Neural progenitor cell (in vitro differentiated cells): ENCODE measurements at regions not wholly inside any gene's neighbourhood (a gene's known extent, or its start where the extent isn't known, plus 50 kb on each side); places are given as distances from the start of the nearest gene placed in this dataset.
"Not testable (repeated sequence)": the region's sequence is repeated elsewhere in the genome, so short reads cannot be mapped to it uniquely, and the experiment has no call there.

Experiments used
- DNase-seq: peaks from one replicate; pipeline ENCODE4 v3.0.0-alpha.2; 2016; ENCODE audit warnings: low spot score
- H2AFZ ChIP-seq: fragments of 200-600 bp; sonication (generic); replicated peaks from 2 replicates; pipeline ENCODE4 v1.6.1; 2016; ENCODE audit warnings: antibody characterized with exemption
- H3F3A ChIP-seq: fragments of 200-600 bp; sonication (generic); 2 replicates; pipeline ENCODE4 v1.6.1; 2016; ENCODE audit warnings: antibody characterized with exemption, low read depth
- H3K27ac ChIP-seq: fragments of 200-600 bp; sonication (generic); 2 replicates; pipeline ENCODE4 v1.5.1; 2016; ENCODE audit warnings: mild to moderate bottlenecking
- H3K27me3 ChIP-seq: fragments of 200-600 bp; sonication (generic); 2 replicates; pipeline ENCODE4 v1.6.1; 2016; ENCODE audit warnings: mild to moderate bottlenecking, moderate library complexity
- H3K36me3 ChIP-seq: fragments of 200-600 bp; sonication (generic); 2 replicates; pipeline ENCODE4 v1.5.1; 2016
- H3K4me1 ChIP-seq: fragments of 200-600 bp; sonication (generic); 2 replicates; pipeline ENCODE4 v1.6.1; 2016; ENCODE audit warnings: mixed run types
- H3K4me2 ChIP-seq: fragments of 200-600 bp; sonication (generic); 2 replicates; pipeline ENCODE4 v1.6.1; 2016
- H3K4me3 ChIP-seq: fragments of 200-600 bp; sonication (generic); 2 replicates; pipeline ENCODE4 v1.5.1; 2016
- H3K79me2 ChIP-seq: fragments of 200-600 bp; sonication (generic); 2 replicates; pipeline ENCODE4 v1.6.1; 2016; ENCODE audit warnings: low read depth
- H3K9ac ChIP-seq: fragments of 200-600 bp; sonication (generic); 2 replicates; pipeline ENCODE4 v1.6.1; 2016
- H3K9me3 ChIP-seq: fragments of 200-600 bp; sonication (generic); 2 replicates; pipeline ENCODE4 v1.5.1; 2016; ENCODE audit warnings: low read depth
- H4K20me1 ChIP-seq: fragments of 200-600 bp; sonication (generic); 2 replicates; pipeline ENCODE4 v1.6.1; 2016; ENCODE audit warnings: low read depth
- H3K27ac Mint-ChIP-seq: 3 replicates; pipeline ENCODE4 v1.8.0; 2021; ENCODE audit warnings: mixed read lengths
- H3K27me3 Mint-ChIP-seq: 2 replicates; pipeline ENCODE4 v1.8.0; 2022; ENCODE audit warnings: low read depth, mild to moderate bottlenecking, inconsistent platforms, moderate library complexity, mixed read lengths; ENCODE audit not compliant: insufficient read depth
- H3K36me3 Mint-ChIP-seq: 3 replicates; pipeline ENCODE4 v1.8.0; 2021; ENCODE audit warnings: mixed read lengths
- H3K4me1 Mint-ChIP-seq: 3 replicates; pipeline ENCODE4 v1.8.0; 2021; ENCODE audit warnings: mixed read lengths
- H3K4me3 Mint-ChIP-seq: 3 replicates; pipeline ENCODE4 v1.8.0; 2021; ENCODE audit warnings: mild to moderate bottlenecking, moderate library complexity, mixed read lengths
- H3K9me3 Mint-ChIP-seq: 3 replicates; pipeline ENCODE4 v1.8.0; 2020; ENCODE audit warnings: mixed read lengths
- CTCF ChIP-seq: fragments of 200-600 bp; sonication (generic); IDR thresholded peaks from 2 replicates; pipeline ENCODE4 v1.5.1; 2017; ENCODE audit warnings: antibody characterized with exemption, mild to moderate bottlenecking
- EZH2 ChIP-seq: fragments of 200-600 bp; sonication (generic); IDR thresholded peaks from 2 replicates; pipeline ENCODE4 v1.6.1; 2017; ENCODE audit warnings: antibody characterized with exemption, mild to moderate bottlenecking, moderate library complexity
- EZH2phosphoT487 ChIP-seq: fragments of 200-600 bp; sonication (generic); IDR thresholded peaks from 2 replicates; pipeline ENCODE4 v1.6.1; 2017; ENCODE audit warnings: antibody characterized with exemption

- Mint-ChIP-seq H3K9me3 (peaks cover 14% of the 10 kb centered on the region), H3K27ac (no peak overlapping the region)
Measured at GRCh38 chr12:46546634-46547273, 174.2 kb upstream of the SLC38A2 start.

GRCh38 chr12:46543378-46543795 is 170.8 kb upstream of the SLC38A2 start:
- H3K27me3 Mint-ChIP-seq = not testable (repeated sequence)

More at GRCh38 chr12:46546634-46547273, 174.2 kb upstream of the SLC38A2 start:
- H3F3A ChIP-seq = no peaks in the 10 kb centered on the region
- no peaks in the 10 kb centered on the region for H3K36me3 ChIP-seq
- Mint-ChIP-seq H3K36me3 (peaks cover 6% of the 10 kb centered on the region), H3K4me1 (no peaks in the 10 kb centered on the region), H3K4me3 (no peak overlapping the region), H3K27me3 (no peaks in the 10 kb centered on the region)
- no peak for TF ChIP-seq EZH2phosphoT487
- TF ChIP-seq EZH2 = no peak
- TF ChIP-seq CTCF = no peak
- H3K9ac ChIP-seq = no peak overlapping the region
- H3K9me3 ChIP-seq = no peaks in the 10 kb centered on the region
- no peak for DNase-seq
- H3K4me1 ChIP-seq = no peaks in the 10 kb centered on the region
- H4K20me1 ChIP-seq = no peaks in the 10 kb centered on the region
- no peaks in the 10 kb centered on the region for H3K27me3 ChIP-seq
- no peaks in the 10 kb centered on the region for H3K79me2 ChIP-seq
- no peak overlapping the region for H3K4me3 ChIP-seq
- no peak overlapping the region for H2AFZ ChIP-seq
- no peak overlapping the region for H3K27ac ChIP-seq
- no peak overlapping the region for H3K4me2 ChIP-seq

GRCh38 chr12:46538976-46539375 is 166.4 kb upstream of the SLC38A2 start:
- no peak overlapping the region for H3K4me2 ChIP-seq
- no peak for TF ChIP-seq CTCF
- no peak for TF ChIP-seq EZH2phosphoT487
- TF ChIP-seq EZH2 = no peak
- no peaks in the 10 kb centered on the region for H4K20me1 ChIP-seq
- DNase-seq = no peak
- no peaks in the 10 kb centered on the region for H3K4me1 ChIP-seq
- H2AFZ ChIP-seq = no peak overlapping the region
- no peaks in the 10 kb centered on the region for H3K36me3 ChIP-seq
- H3K27ac ChIP-seq = no peak overlapping the region
- Mint-ChIP-seq H3K27ac (no peak overlapping the region), H3K4me1 (peaks cover 8% of the 10 kb centered on the region), H3K27me3 (no peaks in the 10 kb centered on the region), H3K36me3 (no peaks in the 10 kb centered on the region), H3K9me3 (peaks cover 4% of the 10 kb centered on the region), H3K4me3 (no peak overlapping the region)
- no peaks in the 10 kb centered on the region for H3K27me3 ChIP-seq
- no peak overlapping the region for H3K4me3 ChIP-seq
- no peaks in the 10 kb centered on the region for H3F3A ChIP-seq
- H3K9ac ChIP-seq = no peak overlapping the region
- no peaks in the 10 kb centered on the region for H3K9me3 ChIP-seq
- no peaks in the 10 kb centered on the region for H3K79me2 ChIP-seq

More at GRCh38 chr12:46543378-46543795, 170.8 kb upstream of the SLC38A2 start:
- H3K9me3 ChIP-seq, H3K36me3 ChIP-seq, H3K4me1 ChIP-seq, H3K9ac ChIP-seq, H3K4me2 ChIP-seq, H3K36me3 Mint-ChIP-seq, H4K20me1 ChIP-seq, H3K4me3 Mint-ChIP-seq, H3K79me2 ChIP-seq, H3K4me1 Mint-ChIP-seq, H3K27ac Mint-ChIP-seq, H3K4me3 ChIP-seq, DNase-seq, H3F3A ChIP-seq, H2AFZ ChIP-seq, H3K27me3 ChIP-seq, H3K27ac ChIP-seq: not testable (repeated sequence)
- H3K9me3 Mint-ChIP-seq = peaks cover 18% of the 10 kb centered on the region

GRCh38 chr12:46537387-46537955 is 164.9 kb upstream of the SLC38A2 start:
- Histone ChIP-seq H3K4me1 (no peaks in the 10 kb centered on the region), H3K4me3 (no peak overlapping the region), H2AFZ (no peak overlapping the region), H3K27me3 (no peaks in the 10 kb centered on the region), H3K4me2 (no peak overlapping the region), H3K27ac (no peak overlapping the region), H3K79me2 (no peaks in the 10 kb centered on the region), H4K20me1 (no peaks in the 10 kb centered on the region), H3K9ac (no peak overlapping the region), H3K9me3 (no peaks in the 10 kb centered on the region), H3F3A (no peaks in the 10 kb centered on the region), H3K36me3 (no peaks in the 10 kb centered on the region)
- Mint-ChIP-seq H3K4me3 (no peak overlapping the region), H3K9me3 (peaks cover 4% of the 10 kb centered on the region), H3K36me3 (no peaks in the 10 kb centered on the region), H3K27me3 (no peaks in the 10 kb centered on the region), H3K4me1 (peaks cover 8% of the 10 kb centered on the region), H3K27ac (no peak overlapping the region)
- TF ChIP-seq CTCF (no peak), EZH2phosphoT487 (no peak), EZH2 (no peak)
- DNase-seq = no peak

- H3K27me3 Mint-ChIP-seq, H3F3A ChIP-seq, H3K36me3 ChIP-seq, H3K27me3 ChIP-seq, H3K4me2 ChIP-seq, H3K4me3 Mint-ChIP-seq, H3K36me3 Mint-ChIP-seq, H4K20me1 ChIP-seq, H3K4me3 ChIP-seq, H3K9me3 ChIP-seq, H3K4me1 ChIP-seq, H3K79me2 ChIP-seq, H3K27ac ChIP-seq, H3K27ac Mint-ChIP-seq, H3K9ac ChIP-seq, H3K4me1 Mint-ChIP-seq, DNase-seq, H3K9me3 Mint-ChIP-seq: not testable (repeated sequence)
- peak overlapping the region; percentile 20 for H2AFZ ChIP-seq
Measured at GRCh38 chr12:46536316-46536715, 163.7 kb upstream of the SLC38A2 start.
